22Rv1 (cell line): ENCODE measurements at regions not wholly inside any gene's neighbourhood (a gene's known extent, or its start where the extent isn't known, plus 50 kb on each side); places are given as distances from the start of the nearest gene placed in this dataset.
A peak's percentile ranks its signal among the peaks of the same experiment; 100 is the strongest.

Experiments
- H3K27ac ChIP-seq: fragments of 450-650 bp; 2 replicates; pipeline ENCODE4 v1.5.1; 2017
- CTCF ChIP-seq: fragments of 450-650 bp; IDR thresholded peaks from 2 replicates; pipeline ENCODE4 v1.5.1; 2017; ENCODE audit warnings: mild to moderate bottlenecking
- ZFX ChIP-seq: fragments of 450-650 bp; IDR thresholded peaks from 2 replicates; pipeline ENCODE4 v1.6.1; 2017; ENCODE audit warnings: antibody characterized with exemption, borderline replicate concordance

GRCh38 chr6:14277405-14277930, 159.9 kb downstream of the CD83 start:
- H3K27ac ChIP-seq: no peak overlapping the region
- TF ChIP-seq ZFX (no peak), CTCF (no peak)

GRCh38 chr6:14278006-14278405, 160.4 kb downstream of the CD83 start:
- TF ChIP-seq CTCF (no peak), ZFX (no peak)
- no peak overlapping the region for H3K27ac ChIP-seq

GRCh38 chr6:14278446-14278845, 160.9 kb downstream of the CD83 start:
- no peak overlapping the region for H3K27ac ChIP-seq
- TF ChIP-seq ZFX: no peak
- no peak for TF ChIP-seq CTCF

- TF ChIP-seq ZFX: no peak
- TF ChIP-seq CTCF: no peak
- H3K27ac ChIP-seq: no peak overlapping the region
Measured at GRCh38 chr6:14280006-14280510, 162.5 kb downstream of the CD83 start.

- H3K27ac ChIP-seq: no peak overlapping the region
- TF ChIP-seq ZFX (no peak), CTCF (peak; percentile 44)
Measured at GRCh38 chr6:14280766-14281293, 163.3 kb downstream of the CD83 start.

- no peak overlapping the region for H3K27ac ChIP-seq
- TF ChIP-seq CTCF (no peak), ZFX (no peak)
Measured at GRCh38 chr6:14281811-14282660, 164.5 kb downstream of the CD83 start.
